ENCODE measurements at regions not wholly inside any gene's neighbourhood (a gene's known extent, or its start where the extent isn't known, plus 50 kb on each side); places are given as distances from the start of the nearest gene placed in this dataset.

DNA sequence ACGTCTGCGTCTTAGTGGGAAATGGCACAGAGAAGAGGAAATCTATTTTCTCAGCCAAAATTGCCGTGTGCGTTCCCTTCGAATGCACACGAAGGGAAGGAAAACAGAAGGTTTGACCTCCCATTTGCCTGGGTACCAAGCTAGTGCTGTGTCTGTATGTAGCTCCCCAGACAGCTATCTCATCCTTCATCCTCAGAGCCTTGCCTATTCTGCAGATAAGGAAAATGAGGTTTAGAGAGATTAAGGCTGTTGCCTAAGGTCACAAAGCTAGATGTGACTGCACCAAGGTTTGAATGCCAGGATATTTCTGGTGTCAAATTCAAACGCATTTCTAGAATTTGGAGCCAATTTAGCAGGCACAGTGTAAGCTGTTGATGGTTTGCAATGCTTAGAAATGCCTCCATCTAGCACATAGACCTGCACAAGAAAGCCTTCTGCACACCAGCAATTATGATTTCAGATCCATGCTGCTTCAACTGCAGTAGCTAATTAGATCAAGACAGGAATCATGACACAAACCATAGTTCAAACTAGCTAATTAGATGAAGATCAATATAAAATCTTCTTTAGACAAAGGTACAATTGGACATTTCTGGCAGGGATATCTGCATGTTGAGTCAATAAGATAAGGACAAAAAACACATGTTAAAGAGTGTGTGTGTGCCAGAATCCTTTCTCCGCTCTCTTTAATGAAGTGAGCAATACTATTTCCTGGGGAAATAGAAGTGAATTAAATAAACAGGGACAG, 115.1 kb downstream of the CMPK2 start:
- TF ChIP-seq, protein P1, sequence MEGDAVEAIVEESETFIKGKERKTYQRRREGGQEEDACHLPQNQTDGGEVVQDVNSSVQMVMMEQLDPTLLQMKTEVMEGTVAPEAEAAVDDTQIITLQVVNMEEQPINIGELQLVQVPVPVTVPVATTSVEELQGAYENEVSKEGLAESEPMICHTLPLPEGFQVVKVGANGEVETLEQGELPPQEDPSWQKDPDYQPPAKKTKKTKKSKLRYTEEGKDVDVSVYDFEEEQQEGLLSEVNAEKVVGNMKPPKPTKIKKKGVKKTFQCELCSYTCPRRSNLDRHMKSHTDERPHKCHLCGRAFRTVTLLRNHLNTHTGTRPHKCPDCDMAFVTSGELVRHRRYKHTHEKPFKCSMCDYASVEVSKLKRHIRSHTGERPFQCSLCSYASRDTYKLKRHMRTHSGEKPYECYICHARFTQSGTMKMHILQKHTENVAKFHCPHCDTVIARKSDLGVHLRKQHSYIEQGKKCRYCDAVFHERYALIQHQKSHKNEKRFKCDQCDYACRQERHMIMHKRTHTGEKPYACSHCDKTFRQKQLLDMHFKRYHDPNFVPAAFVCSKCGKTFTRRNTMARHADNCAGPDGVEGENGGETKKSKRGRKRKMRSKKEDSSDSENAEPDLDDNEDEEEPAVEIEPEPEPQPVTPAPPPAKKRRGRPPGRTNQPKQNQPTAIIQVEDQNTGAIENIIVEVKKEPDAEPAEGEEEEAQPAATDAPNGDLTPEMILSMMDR (IDR thresholded peaks at IDR 0.05 in 8 of 11, conservative IDR thresholded peaks at IDR 0.05 in 3 of 11) = no peak
- TF ChIP-seq POLR2A (IDR thresholded peaks at IDR 0.05) (no peak), POLR2AphosphoS5 (IDR thresholded peaks at IDR 0.05) (no peak)

Measured in spleen (tissue), 7 donors.